Right lobe of liver (tissue), 4 donors: ENCODE measurements at regions not wholly inside any gene's neighbourhood (a gene's known extent, or its start where the extent isn't known, plus 50 kb on each side); places are given as distances from the start of the nearest gene placed in this dataset.

ENCODE experiments used
- POLR2A ChIP-seq: fragments of 450-650 bp; IDR thresholded peaks from one replicate; pipeline ENCODE4 v1.6.1; 2017; ENCODE audit warnings: antibody characterized with exemption, mild to moderate bottlenecking
- TF ChIP-seq, protein P1 (sequence below), 4 donors: fragments of 200-600 bp in 3 of 4; fragments of 450-650 bp in 1 of 4; IDR thresholded peaks; one replicate each; pipeline versions ENCODE4 v1.5.1 to v1.8.0; 2016 to 2022; ENCODE audit warnings: antibody characterized with exemption in 4 of 4, mild to moderate bottlenecking in 2 of 4
- donor health status: DM: no; HTN: no; CAD: no.
- donor health status: DM: no; HTN: no; CAD: no.
- donor health status: DM: no; HTN: yes; CAD: no.

DNA sequence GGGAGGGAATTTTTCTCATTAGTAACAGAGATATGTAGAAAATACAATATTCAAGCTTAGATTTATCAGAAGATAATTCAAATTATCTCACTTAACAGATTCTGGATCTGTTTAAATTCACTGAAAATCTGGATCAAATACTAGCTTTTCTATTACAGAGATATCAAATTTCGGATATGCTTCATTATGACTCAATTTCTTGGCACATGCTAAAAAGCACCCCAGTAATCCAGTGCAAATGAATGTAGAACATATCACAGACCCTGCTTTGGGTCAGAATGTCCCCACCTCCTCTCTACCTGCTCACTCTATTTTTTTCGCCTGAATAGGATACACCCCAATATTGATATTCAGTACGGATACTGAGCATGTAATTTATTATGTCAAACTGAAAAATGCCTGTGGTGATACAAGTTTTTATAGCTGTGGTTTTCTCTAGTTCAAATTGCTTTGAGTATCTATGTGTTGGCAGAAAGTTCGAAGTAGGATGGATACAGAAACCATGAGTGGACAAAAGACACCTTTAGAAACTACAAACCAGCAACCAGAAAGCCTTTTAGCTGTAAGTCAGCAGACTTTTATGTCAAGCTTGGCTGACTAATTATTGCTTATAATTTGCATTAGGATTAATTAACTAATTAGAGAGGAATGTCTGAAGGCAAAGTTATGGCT, 290.0 kb downstream of the TFAP2B start:
- TF ChIP-seq, protein P1, sequence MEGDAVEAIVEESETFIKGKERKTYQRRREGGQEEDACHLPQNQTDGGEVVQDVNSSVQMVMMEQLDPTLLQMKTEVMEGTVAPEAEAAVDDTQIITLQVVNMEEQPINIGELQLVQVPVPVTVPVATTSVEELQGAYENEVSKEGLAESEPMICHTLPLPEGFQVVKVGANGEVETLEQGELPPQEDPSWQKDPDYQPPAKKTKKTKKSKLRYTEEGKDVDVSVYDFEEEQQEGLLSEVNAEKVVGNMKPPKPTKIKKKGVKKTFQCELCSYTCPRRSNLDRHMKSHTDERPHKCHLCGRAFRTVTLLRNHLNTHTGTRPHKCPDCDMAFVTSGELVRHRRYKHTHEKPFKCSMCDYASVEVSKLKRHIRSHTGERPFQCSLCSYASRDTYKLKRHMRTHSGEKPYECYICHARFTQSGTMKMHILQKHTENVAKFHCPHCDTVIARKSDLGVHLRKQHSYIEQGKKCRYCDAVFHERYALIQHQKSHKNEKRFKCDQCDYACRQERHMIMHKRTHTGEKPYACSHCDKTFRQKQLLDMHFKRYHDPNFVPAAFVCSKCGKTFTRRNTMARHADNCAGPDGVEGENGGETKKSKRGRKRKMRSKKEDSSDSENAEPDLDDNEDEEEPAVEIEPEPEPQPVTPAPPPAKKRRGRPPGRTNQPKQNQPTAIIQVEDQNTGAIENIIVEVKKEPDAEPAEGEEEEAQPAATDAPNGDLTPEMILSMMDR (IDR thresholded peaks at IDR 0.05): no peak
- no peak for TF ChIP-seq POLR2A
